BE2C (cell line): ENCODE measurements at regions not wholly inside any gene's neighbourhood (a gene's known extent, or its start where the extent isn't known, plus 50 kb on each side); places are given as distances from the start of the nearest gene placed in this dataset.
"Not testable (repeated sequence)": the region's sequence is repeated elsewhere in the genome, so short reads cannot be mapped to it uniquely, and the experiment has no call there.

ENCODE experiments used
- DNase-seq: peaks from one replicate; pipeline ENCODE4 v3.0.0-alpha.2; 2020
- H3K27me3 ChIP-seq: fragments of 250-450 bp; sonication (Bioruptor Pico); 2 replicates; pipeline ENCODE4 v1.5.1; 2020; ENCODE audit warnings: mild to moderate bottlenecking
- H3K36me3 ChIP-seq: fragments of 250-450 bp; sonication (Bioruptor Pico); 2 replicates; pipeline ENCODE4 v1.5.1; 2020; ENCODE audit warnings: mild to moderate bottlenecking
- H3K4me1 ChIP-seq: fragments of 250-450 bp; sonication (Bioruptor Pico); 2 replicates; pipeline ENCODE4 v1.5.1; 2020
- H3K4me3 ChIP-seq: 2 replicates; pipeline ENCODE4 v1.5.1; 2011; ENCODE audit warnings: low read depth, low read length
- H3K9me3 ChIP-seq: fragments of 250-450 bp; sonication (Bioruptor Pico); 2 replicates; pipeline ENCODE4 v1.5.1; 2020
- CTCF ChIP-seq: IDR thresholded peaks from 2 replicates; pipeline ENCODE4 v1.5.1; 2012; ENCODE audit warnings: mild to moderate bottlenecking, low read depth, low read length

- H3K36me3 ChIP-seq: no peaks in the 10 kb centered on the region
- H3K9me3 ChIP-seq: peaks cover under 1% of the 10 kb centered on the region; the same call in 1 of the 2 replicates
- no peaks in the 10 kb centered on the region for H3K27me3 ChIP-seq
- TF ChIP-seq CTCF: no peak
- H3K4me3 ChIP-seq: no peak overlapping the region
- H3K4me1 ChIP-seq: no peaks in the 10 kb centered on the region
- no peak for DNase-seq
Observed at GRCh38 chr4:12447451-12447850, 1018.8 kb upstream of the HS3ST1 start.

GRCh38 chr4:12446657-12447185, 1018.0 kb upstream of the HS3ST1 start:
- no peaks in the 10 kb centered on the region for H3K36me3 ChIP-seq
- no peak for TF ChIP-seq CTCF
- no peak for DNase-seq
- peaks cover 4% of the 10 kb centered on the region; the same call in 1 of the 2 replicates for H3K9me3 ChIP-seq
- H3K27me3 ChIP-seq: no peaks in the 10 kb centered on the region
- H3K4me3 ChIP-seq: no peak overlapping the region
- no peaks in the 10 kb centered on the region for H3K4me1 ChIP-seq

GRCh38 chr4:12446256-12446655, 1017.6 kb upstream of the HS3ST1 start:
- no peaks in the 10 kb centered on the region for H3K36me3 ChIP-seq
- no peak for TF ChIP-seq CTCF
- peaks cover 4% of the 10 kb centered on the region; the same call in 1 of the 2 replicates for H3K9me3 ChIP-seq
- H3K4me3 ChIP-seq: no peak overlapping the region
- H3K27me3 ChIP-seq: no peaks in the 10 kb centered on the region
- no peaks in the 10 kb centered on the region for H3K4me1 ChIP-seq
- DNase-seq: no peak

GRCh38 chr4:12445711-12446235, 1017.1 kb upstream of the HS3ST1 start:
- Histone ChIP-seq H3K36me3 (no peaks in the 10 kb centered on the region), H3K4me1 (no peaks in the 10 kb centered on the region), H3K4me3 (no peak overlapping the region), H3K9me3 (peaks cover 4% of the 10 kb centered on the region; the same call in 1 of the 2 replicates), H3K27me3 (no peaks in the 10 kb centered on the region)
- no peak for TF ChIP-seq CTCF
- DNase-seq: no peak

GRCh38 chr4:12439633-12440305, 1011.1 kb upstream of the HS3ST1 start:
- Histone ChIP-seq H3K4me1 (no peaks in the 10 kb centered on the region), H3K4me3 (no peak overlapping the region), H3K27me3 (no peaks in the 10 kb centered on the region), H3K36me3 (no peaks in the 10 kb centered on the region), H3K9me3 (peaks cover 4% of the 10 kb centered on the region)
- no peak for DNase-seq
- TF ChIP-seq CTCF: no peak

- H3K4me3 ChIP-seq, H3K27me3 ChIP-seq: not testable (repeated sequence)
Observed at GRCh38 chr4:12431259-12431658, 1002.6 kb upstream of the HS3ST1 start.

More at GRCh38 chr4:12431259-12431658, 1002.6 kb upstream of the HS3ST1 start:
- H3K36me3 ChIP-seq, DNase-seq, H3K4me1 ChIP-seq, H3K9me3 ChIP-seq: not testable (repeated sequence)
